IMR-90 (cell line): ENCODE measurements at regions not wholly inside any gene's neighbourhood (a gene's known extent, or its start where the extent isn't known, plus 50 kb on each side); places are given as distances from the start of the nearest gene placed in this dataset.

Experiments
- ATAC-seq: fragments of 200-7000 bp; cut with Tn5 transposase; 2 replicates; pipeline ENCODE4 v1.9.1; 2020; ENCODE audit warnings: low read depth, mild to moderate bottlenecking, moderate library complexity
- BruUV-seq: library from RNA; stranded (reverse); fragments of 400-500 nt; replicated peaks from 2 replicates; lab custom pipeline; 2021; lab: Mats Ljungman, UMichigan
- CTCF ChIA-PET: fragments of 300-600 bp; formaldehyde crosslinking; extraction: SDS; loops from one replicate; lab custom pipeline; 2021; ENCODE audit warnings: antibody characterized with exemption; lab: Yijun Ruan, JAX
- POLR2A ChIA-PET: fragments of 300-600 bp; sonication (Branson Sonifier 250); formaldehyde crosslinking; loops from one replicate; lab custom pipeline; 2022; ENCODE audit warnings: antibody characterized with exemption; ENCODE audit not compliant: unreplicated experiment; lab: Charles Lee
- DNase-seq: peaks from one replicate; pipeline ENCODE4 v3.0.0; 2013
- H2AFZ ChIP-seq: replicated peaks from 2 replicates; pipeline ENCODE3; 2013; ENCODE audit warnings: low read length, mild to moderate bottlenecking; ENCODE audit not compliant: poor library complexity
- H2AK5ac ChIP-seq: 2 replicates; pipeline ENCODE4 v1.6.1; 2013; ENCODE audit warnings: low read depth, low read length, inconsistent platforms
- H2AK9ac ChIP-seq: replicated peaks from 2 replicates; pipeline ENCODE3; 2013; ENCODE audit warnings: mild to moderate bottlenecking, low read depth, low read length, moderate library complexity; ENCODE audit not compliant: poor library complexity
- H2BK120ac ChIP-seq: 2 replicates; pipeline ENCODE4 v1.6.1; 2013; ENCODE audit warnings: low read depth, low read length, inconsistent platforms
- H2BK15ac ChIP-seq: 3 replicates; pipeline ENCODE4 v1.6.1; 2013; ENCODE audit warnings: low read depth, low read length, inconsistent platforms
- H2BK20ac ChIP-seq: 2 replicates; pipeline ENCODE4 v1.6.1; 2013; ENCODE audit warnings: low read depth, mild to moderate bottlenecking, inconsistent platforms, low read length, moderate library complexity
- H2BK5ac ChIP-seq: 2 replicates; pipeline ENCODE4 v1.6.1; 2013; ENCODE audit warnings: mild to moderate bottlenecking, low read depth, low read length, inconsistent platforms; ENCODE audit not compliant: poor library complexity, severe bottlenecking
- H3K14ac ChIP-seq: replicated peaks from 2 replicates; pipeline ENCODE4 v1.6.1; 2013; ENCODE audit warnings: low read depth, low read length, inconsistent platforms
- H3K18ac ChIP-seq: 2 replicates; pipeline ENCODE4 v1.6.1; 2013; ENCODE audit warnings: low read depth, low read length, control low read depth
- H3K23ac ChIP-seq: 2 replicates; pipeline ENCODE4 v1.6.1; 2013; ENCODE audit warnings: low read depth, low read length, inconsistent platforms
- H3K27ac ChIP-seq: 2 replicates; pipeline ENCODE4 v1.5.1; 2013; ENCODE audit warnings: mild to moderate bottlenecking, control low read depth, low read length; ENCODE audit not compliant: insufficient read depth
- H3K27me3 ChIP-seq: 2 replicates; pipeline ENCODE4 v1.6.1; 2013; ENCODE audit warnings: low read length; ENCODE audit not compliant: control insufficient read depth, insufficient read depth
- H3K36me3 ChIP-seq: 2 replicates; pipeline ENCODE4 v1.6.1; 2013; ENCODE audit warnings: low read length, mixed read lengths; ENCODE audit not compliant: control insufficient read depth, insufficient read depth
- H3K4ac ChIP-seq: 2 replicates; pipeline ENCODE4 v1.6.1; 2013; ENCODE audit warnings: low read depth, low read length, inconsistent platforms
- H3K4me1 ChIP-seq: 2 replicates; pipeline ENCODE4 v1.6.1; 2013; ENCODE audit warnings: low read length, mixed read lengths; ENCODE audit not compliant: control insufficient read depth, insufficient read depth
- H3K4me2 ChIP-seq: 2 replicates; pipeline ENCODE4 v1.6.1; 2013; ENCODE audit warnings: low read depth, mild to moderate bottlenecking, control low read depth, low read length, moderate library complexity
- H3K4me3 ChIP-seq: 2 replicates; pipeline ENCODE4 v1.5.1; 2013; ENCODE audit warnings: low read depth, mild to moderate bottlenecking, control low read depth, low read length, moderate library complexity; ENCODE audit not compliant: insufficient read depth
- H3K56ac ChIP-seq: 2 replicates; pipeline ENCODE4 v1.6.1; 2013; ENCODE audit warnings: low read length, inconsistent platforms; ENCODE audit not compliant: insufficient read depth; ENCODE audit errors: extremely low read depth
- H3K79me1 ChIP-seq, 2 experiments: 2 replicates each; pipeline ENCODE4 v1.6.1; 2013; ENCODE audit warnings: low read length in 2 of 2, inconsistent platforms in 1 of 2, low read depth in 1 of 2
- H3K9ac ChIP-seq: 2 replicates; pipeline ENCODE4 v1.6.1; 2013; ENCODE audit warnings: low read depth, low read length, control low read depth
- H3K9me1 ChIP-seq: 2 replicates; pipeline ENCODE4 v1.6.1; 2013; ENCODE audit warnings: low read length, inconsistent platforms; ENCODE audit not compliant: insufficient read depth
- H3K9me3 ChIP-seq: 2 replicates; pipeline ENCODE4 v1.6.1; 2013; ENCODE audit warnings: low read length; ENCODE audit not compliant: control insufficient read depth, insufficient read depth
- H4K20me1 ChIP-seq: 2 replicates; pipeline ENCODE4 v1.6.1; 2013; ENCODE audit warnings: low read length, inconsistent platforms; ENCODE audit not compliant: insufficient read depth
- H4K5ac ChIP-seq: 2 replicates; pipeline ENCODE4 v1.6.1; 2013; ENCODE audit warnings: mild to moderate bottlenecking, low read depth, low read length, control low read depth
- H4K8ac ChIP-seq, 2 experiments: 2 replicates each; pipeline ENCODE4 v1.6.1; 2013; ENCODE audit warnings: low read depth in 2 of 2, low read length in 2 of 2, control low read depth in 1 of 2, inconsistent platforms in 1 of 2
- H4K91ac ChIP-seq: 2 replicates; pipeline ENCODE4 v1.6.1; 2013; ENCODE audit warnings: low read depth, low read length, inconsistent platforms; ENCODE audit not compliant: insufficient read depth
- CEBPB ChIP-seq: IDR thresholded peaks from 2 replicates; pipeline ENCODE4 v1.6.1; 2012; ENCODE audit warnings: low read depth, low read length, improper control_type of control experiment
- MAZ ChIP-seq: IDR thresholded peaks from 2 replicates; pipeline ENCODE4 v1.6.1; 2012; ENCODE audit warnings: low read depth, mild to moderate bottlenecking, low read length, improper control_type of control experiment, moderate library complexity, borderline replicate concordance
- POLR2A ChIP-seq: IDR thresholded peaks from 2 replicates; pipeline ENCODE4 v1.6.1; 2012; ENCODE audit warnings: mild to moderate bottlenecking, low read depth, low read length
- RCOR1 ChIP-seq: IDR thresholded peaks from 2 replicates; pipeline ENCODE4 v1.6.1; 2012; ENCODE audit warnings: mild to moderate bottlenecking, low read length, improper control_type of control experiment; ENCODE audit not compliant: insufficient replicate concordance
- WGBS, 2 experiments: methylation state at CpG; one replicate each; pipeline versions ENCODE4 v1.1.5 to v1.1.7; 2013; ENCODE audit warnings: missing lambda C conversion rate in 2 of 2; ENCODE audit not compliant: insufficient read length in 1 of 2; ENCODE audit errors: extremely low coverage in 2 of 2; 5-methylcytosine and 5-hydroxymethylcytosine counted together
- dilution Hi-C: fragments of 300-500 bp; cut with HindIII; formaldehyde crosslinking; loops from one replicate; pipeline ENCODE4 v1.14.3; 2018; ENCODE audit warnings: low sequenced_read_pairs; ENCODE audit not compliant: unreplicated experiment
- in situ Hi-C: fragments of 300-500 bp; cut with MboI; formaldehyde crosslinking; loops from 3 replicates; pipeline ENCODE4 v1.14.3; 2019; ENCODE audit warnings: low sequenced_read_pairs, inconsistent platforms, mixed read lengths
- intact Hi-C: fragments of 100-400 bp; cut with micrococcal nuclease; formaldehyde crosslinking; loops from 2 replicates; pipeline ENCODE4 v1.10.0; 2022

DNA sequence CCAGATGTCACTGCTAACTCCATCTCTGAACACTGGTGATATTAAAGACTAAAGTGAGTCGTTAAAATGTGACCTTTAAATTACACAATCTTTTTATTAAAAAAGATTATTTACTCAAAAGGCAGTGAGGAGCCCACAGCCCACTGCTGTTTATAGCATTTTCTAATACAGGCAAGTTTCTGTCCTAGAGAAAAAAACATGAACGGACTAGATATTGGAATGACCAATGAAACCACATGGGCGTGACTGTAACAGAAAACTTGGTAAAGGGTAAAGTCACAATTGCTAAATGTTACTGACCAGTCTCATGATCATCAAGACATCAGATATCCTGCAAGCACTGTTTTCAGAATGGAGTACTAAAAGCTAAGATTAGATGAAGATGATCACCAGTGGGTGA lies 78.7 kb downstream of the FEZF1 start:
- Histone ChIP-seq H2AK9ac (no peak overlapping the region), H3K14ac (no peak overlapping the region), H4K5ac (no peak overlapping the region), H2BK15ac (no peak overlapping the region), H4K91ac (no peak overlapping the region), H3K4me1 (no peaks in the 10 kb centered on the region), H2BK5ac (no peak overlapping the region), H3K56ac (no peak overlapping the region), H2AK5ac (no peak overlapping the region), H4K20me1 (no peaks in the 10 kb centered on the region), H2BK120ac (no peak overlapping the region), H3K27me3 (no peaks in the 10 kb centered on the region), H4K8ac (no peak overlapping the region), H3K27ac (no peak overlapping the region), H2BK20ac (no peak overlapping the region), H2AFZ (no peak overlapping the region), H3K23ac (no peak overlapping the region), H3K9me3 (no peaks in the 10 kb centered on the region), H3K4ac (no peak overlapping the region), H3K9ac (no peak overlapping the region), H3K36me3 (no peaks in the 10 kb centered on the region), H3K4me2 (no peak overlapping the region), H3K18ac (no peak overlapping the region), H3K79me1 (no peaks in the 10 kb centered on the region), H3K4me3 (no peak overlapping the region), H3K9me1 (no peaks in the 10 kb centered on the region)
- TF ChIP-seq MAZ (no peak), RCOR1 (no peak), CEBPB (no peak), POLR2A (no peak)
- CTCF ChIA-PET: no interaction called here
- in situ Hi-C loops (no loop called here), intact Hi-C loops (no loop called here), dilution Hi-C loops (no loop called here)
- POLR2A ChIA-PET: no interaction called here
- ATAC-seq (no peak), DNase-seq (no peak)
- BruUV-seq: no TSS peak
- no CpG with 5 or more reads among the region's 3 CpGs for WGBS, 2 experiments
